Hematopoietic multipotent progenitor cell (in vitro differentiated cells): ENCODE measurements at regions not wholly inside any gene's neighbourhood (a gene's known extent, or its start where the extent isn't known, plus 50 kb on each side); places are given as distances from the start of the nearest gene placed in this dataset.
"Not testable (repeated sequence)": the region's sequence is repeated elsewhere in the genome, so short reads cannot be mapped to it uniquely, and the experiment has no call there.

Source experiments
- DNase-seq, 3 donors: peaks; one replicate each; pipeline ENCODE4 v3.0.0-alpha.2; 2011 to 2015; ENCODE audit warnings: low read depth in 2 of 3, low spot score in 2 of 3

DNA sequence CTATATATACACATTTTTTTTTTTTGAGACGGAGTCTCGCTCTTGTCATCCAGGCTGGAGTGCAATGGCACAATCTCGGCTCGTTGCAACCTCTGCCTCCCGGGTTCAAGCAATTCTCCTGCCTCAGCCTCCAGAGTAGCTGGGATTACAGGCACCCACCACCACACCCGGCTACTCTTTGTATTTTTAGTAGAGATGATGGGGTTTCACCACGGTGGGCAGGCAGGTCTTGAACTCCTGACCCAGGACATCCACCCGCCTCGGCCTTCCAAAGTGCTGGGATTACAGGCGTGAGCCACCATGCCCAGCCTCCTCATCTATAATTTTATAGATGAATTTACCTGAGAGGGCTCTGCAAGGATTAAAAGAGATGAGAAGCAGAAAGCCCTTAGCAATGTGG lies 274.0 kb downstream of the FAM43A start:
- not testable (repeated sequence) for DNase-seq

DNA sequence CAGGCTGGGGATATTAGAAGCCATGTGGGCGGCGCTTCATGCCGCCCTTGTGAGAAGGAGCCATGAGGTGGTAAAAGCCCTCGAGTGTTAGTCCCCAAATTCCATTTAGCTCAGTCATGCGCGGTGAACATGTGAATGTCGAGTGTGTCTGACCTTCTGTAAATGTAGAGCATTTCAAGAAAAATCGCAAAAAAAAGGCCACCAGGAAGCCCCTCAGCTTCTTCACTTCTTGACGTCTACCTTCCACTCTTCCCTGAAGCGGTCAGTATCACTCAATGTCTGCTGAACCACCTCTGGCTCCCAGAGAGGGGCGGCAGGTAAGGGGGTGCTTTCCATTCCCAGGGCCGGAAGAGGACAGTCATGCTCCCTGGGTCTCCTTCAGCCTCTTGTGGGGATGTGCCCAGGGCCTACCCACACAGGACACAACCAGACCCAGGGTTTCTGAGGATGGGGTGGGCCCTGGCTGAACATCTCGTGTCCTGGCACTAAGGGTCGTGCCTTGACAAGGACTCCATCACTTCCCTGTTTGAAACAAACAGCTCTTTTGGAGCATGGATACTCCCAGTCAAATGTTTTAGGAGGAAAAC lies 274.9 kb downstream of the FAM43A start:
- DNase-seq = no peak

- DNase-seq = no peak
These were observed 275.5 kb downstream of the FAM43A start for GRCh38 chr3:194961149-194961548.

GRCh38 chr3:194961571-194961970 lies 275.9 kb downstream of the FAM43A start:
- DNase-seq = no peak

- DNase-seq = no peak
These were observed 276.4 kb downstream of the FAM43A start for GRCh38 chr3:194962056-194962455.

GRCh38 chr3:194964809-194965208 lies 279.1 kb downstream of the FAM43A start:
- no peak for DNase-seq

DNA sequence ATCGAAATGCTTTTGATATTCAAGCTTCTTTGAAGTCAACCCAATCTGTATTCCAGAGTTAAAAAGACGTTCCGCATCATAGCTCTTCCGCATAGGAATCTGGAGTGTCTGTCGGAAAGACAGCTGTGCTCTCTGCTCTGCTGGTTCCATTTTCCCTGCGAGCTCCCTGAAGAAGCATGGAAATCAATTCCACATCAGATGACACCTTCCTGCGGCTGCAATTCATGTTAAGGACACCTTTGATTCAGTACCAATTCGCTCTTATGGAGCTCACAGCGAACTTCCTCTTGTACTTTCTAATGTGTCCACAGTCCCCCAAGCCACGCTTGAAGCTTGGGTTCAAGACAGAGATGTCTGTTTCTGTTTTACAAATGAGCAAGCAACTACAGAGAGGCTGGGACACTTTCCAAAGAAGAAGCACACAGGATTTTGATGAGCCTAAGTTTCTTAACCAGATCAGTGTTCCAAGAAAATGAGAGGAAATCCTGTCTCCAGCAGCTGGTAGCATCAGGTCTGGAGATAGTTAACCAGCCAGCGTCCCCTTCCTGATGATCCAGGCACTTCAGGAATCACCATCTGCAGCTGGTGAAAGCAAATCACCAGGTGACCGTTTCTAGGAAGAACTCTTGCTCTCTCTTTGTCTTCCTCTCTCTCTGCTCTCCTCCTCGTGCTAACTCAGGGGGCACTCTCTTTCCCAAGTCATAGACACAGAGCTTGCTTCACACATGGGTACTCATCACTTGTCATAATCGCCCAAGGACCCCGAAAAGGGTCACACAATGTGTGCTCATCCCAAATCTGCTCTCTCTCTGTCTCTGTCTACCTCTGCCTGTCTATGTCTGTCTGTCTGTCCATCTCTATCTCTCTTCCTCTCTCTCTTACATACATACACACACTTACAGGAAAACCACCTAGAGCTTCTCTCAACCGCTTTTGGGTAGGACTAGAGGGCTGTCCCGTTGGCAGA lies 281.8 kb downstream of the FAM43A start:
- no peak for DNase-seq

DNA sequence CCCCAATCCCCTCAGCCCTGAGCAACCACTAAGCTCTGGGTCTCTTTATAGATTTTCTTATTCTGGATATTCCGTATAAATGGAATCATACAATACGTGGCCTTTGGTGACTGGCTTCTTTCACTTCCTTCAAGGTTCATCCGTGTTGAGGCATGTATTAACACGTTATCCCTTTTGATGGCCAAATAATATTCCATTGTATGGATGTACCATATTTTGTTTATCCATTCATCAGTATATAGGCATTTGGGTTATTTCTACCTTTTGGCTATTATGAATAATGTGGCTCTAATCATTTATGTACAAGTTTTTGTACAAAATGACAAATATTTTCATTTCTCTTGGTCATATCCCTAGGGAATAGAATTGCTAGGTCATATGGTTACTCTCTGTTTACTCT lies 284.4 kb downstream of the FAM43A start:
- DNase-seq = no peak

DNA sequence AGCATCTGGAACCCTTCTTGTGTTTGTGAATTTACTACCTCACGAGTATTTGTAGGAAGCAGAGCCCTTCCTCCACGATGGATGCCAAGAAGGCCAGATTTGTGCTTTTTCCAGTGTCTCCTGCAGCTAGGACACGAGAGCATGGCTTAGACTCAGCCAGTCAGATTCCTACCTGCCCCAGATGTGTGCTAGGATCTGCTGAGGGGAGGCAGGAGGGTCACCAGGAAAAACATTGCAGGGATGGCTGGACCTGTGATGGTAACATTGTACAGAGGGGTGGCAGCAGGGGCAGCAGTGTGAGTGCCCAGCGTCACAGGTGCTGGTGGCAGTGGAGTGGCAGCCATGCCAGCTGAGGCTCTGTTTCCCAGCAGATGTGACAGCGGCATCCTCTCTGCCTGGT lies 285.3 kb downstream of the FAM43A start:
- no peak for DNase-seq

- no peak for DNase-seq
These were observed 286.3 kb downstream of the FAM43A start for GRCh38 chr3:194971965-194972364.

DNA sequence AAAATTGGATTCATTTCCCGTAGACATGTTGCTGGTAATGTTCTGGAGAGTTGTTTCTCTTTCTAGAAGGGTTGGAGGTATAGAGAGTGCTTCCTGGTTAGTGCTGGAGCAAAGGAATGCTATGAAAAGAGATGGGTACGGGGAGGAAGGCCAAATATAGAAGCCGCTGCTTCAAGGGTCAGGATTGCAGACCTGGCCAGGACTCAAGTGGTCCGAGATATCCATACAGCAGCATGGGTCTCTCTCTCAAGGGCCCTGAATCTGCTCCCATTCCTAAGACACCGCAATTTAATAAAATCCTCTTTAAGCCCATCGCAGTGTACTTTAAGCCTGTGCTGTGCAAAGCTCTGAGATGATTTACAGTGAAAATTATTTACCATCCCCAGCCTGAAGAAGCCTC lies 287.0 kb downstream of the FAM43A start:
- DNase-seq = no peak

DNA sequence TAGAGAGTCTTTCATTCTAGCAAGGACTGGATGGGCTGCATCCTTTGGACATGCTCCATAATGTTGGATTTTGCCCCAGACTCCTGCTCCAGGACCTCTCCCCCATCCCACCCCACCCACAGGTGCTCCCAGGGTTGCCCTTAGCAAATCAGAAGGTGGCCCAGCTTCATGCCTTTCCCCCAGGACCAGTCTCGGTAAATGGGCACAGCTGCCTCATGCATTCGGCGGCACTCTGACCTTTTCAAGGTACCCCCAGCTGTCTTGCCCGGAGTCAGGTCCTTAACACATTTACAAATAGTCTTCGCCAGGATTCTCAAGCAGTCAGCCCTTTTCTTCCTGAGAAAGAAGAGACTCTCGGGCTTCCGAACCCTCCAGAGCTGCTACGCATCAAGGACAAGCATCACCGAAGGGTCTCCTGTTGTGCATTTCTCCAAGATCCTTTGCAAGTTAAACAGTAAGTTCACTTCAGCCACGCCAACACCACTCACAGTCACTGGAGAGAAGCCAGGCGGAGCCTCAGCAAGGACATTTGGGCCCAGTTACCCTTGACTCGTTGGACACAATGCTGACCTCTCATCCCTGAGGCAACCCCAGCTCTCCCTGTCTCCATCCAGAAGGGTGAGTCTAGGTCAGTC lies 287.8 kb downstream of the FAM43A start:
- no peak for DNase-seq

DNA sequence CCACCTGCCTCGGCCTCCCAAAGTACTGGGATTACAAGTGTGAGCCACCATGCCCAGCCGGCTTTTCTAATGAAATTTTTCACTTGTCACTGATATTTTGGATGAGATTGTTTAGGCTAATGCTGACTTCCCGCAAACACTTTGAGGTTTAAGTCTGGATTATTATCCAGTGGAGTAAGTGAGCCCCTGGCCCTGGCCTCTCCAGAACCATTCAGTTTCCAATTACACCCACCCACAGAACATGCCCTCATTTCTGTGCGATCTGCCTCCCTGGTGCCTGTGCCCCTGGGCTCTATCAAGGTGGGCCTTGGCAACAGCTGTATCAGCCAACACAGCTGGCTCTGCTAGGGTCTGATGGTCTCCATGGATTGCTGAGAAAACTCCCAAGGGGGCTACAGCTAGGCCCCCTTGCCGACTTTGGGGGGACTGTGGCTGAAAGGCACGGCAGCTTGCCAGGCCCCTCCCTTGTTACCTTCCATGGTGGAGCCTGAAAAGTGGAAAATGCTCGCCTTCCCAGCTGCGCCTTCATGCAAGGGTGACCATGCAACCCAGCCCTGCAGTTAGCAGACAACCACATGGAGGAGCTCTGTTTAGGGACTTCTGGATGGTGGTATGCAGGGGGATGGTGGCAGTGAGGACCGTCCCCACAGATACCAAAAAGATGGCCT lies 288.9 kb downstream of the FAM43A start:
- DNase-seq = no peak

GRCh38 chr3:194976049-194976451 lies 290.4 kb downstream of the FAM43A start:
- DNase-seq = no peak

- DNase-seq = no peak
These were observed 291.2 kb downstream of the FAM43A start for GRCh38 chr3:194976874-194977273.

DNA sequence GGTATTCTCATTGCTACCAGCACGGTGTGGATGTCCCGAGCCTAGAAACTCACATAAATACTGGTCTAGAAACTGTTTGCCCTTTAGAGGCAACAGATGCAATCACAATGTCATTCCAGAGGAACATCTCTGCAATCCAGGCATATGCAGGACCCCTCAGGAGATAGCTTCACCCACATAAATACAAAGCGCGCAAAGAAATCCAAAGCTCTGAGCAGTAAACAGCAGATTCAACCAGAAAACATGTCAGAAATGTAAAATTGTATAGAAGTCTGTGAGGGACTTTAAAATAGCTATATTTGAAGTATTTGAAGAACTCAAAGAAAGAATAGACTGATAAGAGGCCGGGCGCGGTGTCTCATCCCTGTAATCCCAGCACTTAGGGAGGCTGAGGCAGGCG lies 291.7 kb downstream of the FAM43A start:
- DNase-seq = no peak

DNA sequence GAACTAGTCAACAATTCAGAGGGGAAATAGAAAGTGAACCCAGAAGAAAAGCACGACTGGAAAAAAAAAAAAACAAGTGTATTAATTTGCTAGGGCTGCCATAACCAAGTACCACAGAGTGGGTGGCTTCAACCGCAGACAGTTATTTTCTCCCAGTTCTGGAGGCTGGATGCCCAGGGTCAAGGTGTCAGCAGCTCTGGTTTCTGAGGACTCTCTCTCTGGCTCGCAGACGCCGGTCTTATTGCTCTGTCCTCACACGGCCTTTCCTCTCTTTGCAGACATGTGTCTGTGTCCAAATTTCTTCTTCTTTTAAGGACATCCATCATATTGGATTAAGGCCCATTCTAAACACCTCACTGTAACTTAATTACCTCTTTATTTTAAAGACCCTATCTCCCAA lies 291.8 kb downstream of the XXYLT1 start:
- no peak for DNase-seq

DNA sequence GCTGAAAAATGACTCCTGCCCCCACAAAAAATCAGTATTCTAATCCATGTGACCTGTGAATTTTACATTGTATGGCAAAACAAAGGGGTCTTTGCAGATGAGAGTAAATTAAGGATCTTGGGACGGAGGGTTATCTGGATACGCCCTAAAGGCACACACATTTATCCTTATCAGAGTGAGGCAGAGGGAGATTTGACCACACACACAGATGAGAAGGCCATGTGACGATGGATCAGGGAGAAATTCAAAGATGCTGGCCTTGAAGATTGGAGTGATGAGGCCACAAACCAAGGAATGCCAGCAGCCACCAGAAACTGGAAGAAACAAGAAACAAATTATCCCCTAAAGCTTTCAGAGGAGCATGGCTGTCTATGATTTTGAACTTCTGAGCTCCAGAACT lies 288.5 kb downstream of the XXYLT1 start:
- DNase-seq = no peak

DNA sequence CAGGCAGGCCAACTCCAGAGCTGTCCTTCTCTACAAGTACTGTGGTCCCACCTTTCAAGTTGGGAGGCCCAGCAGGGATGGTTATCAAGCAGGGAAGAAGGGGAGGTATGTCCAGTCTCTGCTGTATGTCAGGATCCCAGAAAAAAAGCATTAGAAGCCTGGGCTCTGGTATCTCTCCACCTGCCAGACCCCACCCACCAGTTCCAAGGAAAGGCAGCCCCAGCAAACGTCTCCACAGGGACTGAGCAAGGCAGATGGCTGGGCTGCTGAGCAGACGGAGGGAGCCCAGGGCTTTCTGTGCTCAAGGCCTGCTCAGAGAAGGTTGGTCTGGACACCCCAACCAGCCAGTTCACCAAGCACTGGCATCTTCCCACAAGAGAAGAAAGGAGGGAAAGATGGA lies 287.8 kb downstream of the XXYLT1 start:
- no peak for DNase-seq

GRCh38 chr3:194983620-194984019 lies 287.3 kb downstream of the XXYLT1 start:
- DNase-seq = no peak

- no peak for DNase-seq
These were observed 286.9 kb downstream of the XXYLT1 start for GRCh38 chr3:194984066-194984465.
